Peyer's patch (tissue), 4 donors: ENCODE measurements at regions not wholly inside any gene's neighbourhood (a gene's known extent, or its start where the extent isn't known, plus 50 kb on each side); places are given as distances from the start of the nearest gene placed in this dataset.

ENCODE experiments used
- DNase-seq, 3 donors: peaks; one replicate each; pipeline ENCODE4 v3.0.0-alpha.2; 2017 to 2019
- H3K27ac ChIP-seq, 4 donors: fragments of 200-600 bp; sonication (generic); one replicate each; pipeline ENCODE4 v1.5.1; 2016 to 2019
- H3K27me3 ChIP-seq, 2 donors: fragments of 200-600 bp; sonication (generic); one replicate each; pipeline ENCODE4 v1.5.1; 2019
- H3K36me3 ChIP-seq, 3 donors: fragments of 200-600 bp; sonication (generic); one replicate each; pipeline ENCODE4 v1.5.1; 2016 to 2019
- H3K4me1 ChIP-seq, 4 donors: fragments of 200-600 bp; sonication (generic); one replicate each; pipeline ENCODE4 v1.5.1; 2016 to 2019
- H3K4me3 ChIP-seq, 4 donors: fragments of 200-600 bp; sonication (generic); 1 replicate in 3 of 4; 2 replicates in 1 of 4; pipeline ENCODE4 v1.5.1; 2016 to 2019; ENCODE audit warnings: mild to moderate bottlenecking in 1 of 4
- H3K9me3 ChIP-seq, 4 donors: fragments of 200-600 bp; sonication (generic); one replicate each; pipeline ENCODE4 v1.5.1; 2016 to 2019; ENCODE audit warnings: mild to moderate bottlenecking in 1 of 4
- CTCF ChIP-seq, 6 experiments: fragments of 450-650 bp in 4 of 6; fragments of 200-600 bp in 2 of 6; sonication (generic) in 1 of 6; IDR thresholded peaks; one replicate each; pipeline ENCODE4 v1.5.1; 2017 to 2019; ENCODE audit warnings: antibody characterized with exemption in 6 of 6, mild to moderate bottlenecking in 3 of 6, moderate library complexity in 1 of 6
- POLR2A ChIP-seq, 2 donors: fragments of 450-650 bp; IDR thresholded peaks; one replicate each; pipeline ENCODE4 v1.5.1; 2017; ENCODE audit warnings: antibody characterized with exemption in 2 of 2, mild to moderate bottlenecking in 2 of 2, moderate library complexity in 2 of 2

GRCh38 chr9:26375448-26375847 is 517.2 kb downstream of the CAAP1 start:
- TF ChIP-seq CTCF (IDR thresholded peaks at IDR 0.05) (no peak), POLR2A (IDR thresholded peaks at IDR 0.05) (no peak)
- no peaks in the 10 kb centered on the region for H3K4me1 ChIP-seq
- H3K27me3 ChIP-seq: no peaks in the 10 kb centered on the region
- H3K36me3 ChIP-seq: no peaks in the 10 kb centered on the region
- no peaks in the 10 kb centered on the region for H3K9me3 ChIP-seq
- no peak for DNase-seq
- no peak overlapping the region for H3K27ac ChIP-seq
- no peak overlapping the region for H3K4me3 ChIP-seq

- Histone ChIP-seq H3K4me1 (no peaks in the 10 kb centered on the region), H3K36me3 (no peaks in the 10 kb centered on the region), H3K27me3 (no peaks in the 10 kb centered on the region), H3K27ac (no peak overlapping the region), H3K4me3 (no peak overlapping the region), H3K9me3 (no peaks in the 10 kb centered on the region)
- no peak for DNase-seq
- TF ChIP-seq POLR2A (IDR thresholded peaks at IDR 0.05) (no peak), CTCF (IDR thresholded peaks at IDR 0.05) (no peak)
These were observed 519.0 kb downstream of the CAAP1 start for GRCh38 chr9:26373616-26374015.

GRCh38 chr9:26371236-26371635 is 521.4 kb downstream of the CAAP1 start:
- Histone ChIP-seq H3K36me3 (no peaks in the 10 kb centered on the region), H3K4me1 (no peaks in the 10 kb centered on the region), H3K9me3 (no peaks in the 10 kb centered on the region), H3K4me3 (no peak overlapping the region), H3K27ac (no peak overlapping the region), H3K27me3 (no peaks in the 10 kb centered on the region)
- DNase-seq: no peak
- TF ChIP-seq CTCF (IDR thresholded peaks at IDR 0.05) (no peak), POLR2A (IDR thresholded peaks at IDR 0.05) (no peak)

- Histone ChIP-seq H3K27me3 (no peaks in the 10 kb centered on the region), H3K36me3 (no peaks in the 10 kb centered on the region), H3K27ac (no peak overlapping the region), H3K4me3 (no peak overlapping the region), H3K9me3 (no peaks in the 10 kb centered on the region), H3K4me1 (no peaks in the 10 kb centered on the region)
- DNase-seq: no peak
- TF ChIP-seq CTCF (IDR thresholded peaks at IDR 0.05) (no peak), POLR2A (IDR thresholded peaks at IDR 0.05) (no peak)
These were observed 523.5 kb downstream of the CAAP1 start for GRCh38 chr9:26369093-26369492.

- H3K4me1 ChIP-seq: no peaks in the 10 kb centered on the region
- DNase-seq: no peak
- no peaks in the 10 kb centered on the region for H3K9me3 ChIP-seq
- H3K27me3 ChIP-seq: no peaks in the 10 kb centered on the region
- H3K27ac ChIP-seq: no peak overlapping the region
- H3K36me3 ChIP-seq: no peaks in the 10 kb centered on the region
- no peak overlapping the region for H3K4me3 ChIP-seq
- TF ChIP-seq POLR2A (IDR thresholded peaks at IDR 0.05): no peak
- no peak for TF ChIP-seq CTCF (IDR thresholded peaks at IDR 0.05)
These were observed 524.4 kb downstream of the CAAP1 start for GRCh38 chr9:26368241-26368640.

GRCh38 chr9:26361010-26361409 is 531.6 kb downstream of the CAAP1 start:
- Histone ChIP-seq H3K4me1 (no peaks in the 10 kb centered on the region), H3K9me3 (no peaks in the 10 kb centered on the region), H3K27me3 (no peaks in the 10 kb centered on the region), H3K36me3 (no peaks in the 10 kb centered on the region), H3K27ac (no peak overlapping the region), H3K4me3 (no peak overlapping the region)
- TF ChIP-seq POLR2A (IDR thresholded peaks at IDR 0.05) (no peak), CTCF (IDR thresholded peaks at IDR 0.05) (no peak)
- no peak for DNase-seq
